ENCODE measurements at regions not wholly inside any gene's neighbourhood (a gene's known extent, or its start where the extent isn't known, plus 50 kb on each side); places are given as distances from the start of the nearest gene placed in this dataset.

GRCh38 chr10:4059471-4060138, 274.6 kb upstream of the KLF6 start:
- TF ChIP-seq SPI1 (IDR thresholded peaks at IDR 0.05; ENCODE audit: low read depth, low read length) (no peak), POLR2AphosphoS5 (IDR thresholded peaks at IDR 0.05; ENCODE audit: low read depth, low read length) (no peak), POLR2A (IDR thresholded peaks at IDR 0.05; ENCODE audit: low read depth, low read length) (no peak), TAF1 (IDR thresholded peaks at IDR 0.05; ENCODE audit: low read depth, low read length) (no peak)
